Activated CD8-positive, alpha-beta T cell treated with anti-CD3 and anti-CD28 coated beads, Interleukin-2, amount 10 ng/mL, durations not matched to agents 7 days and 5 days (primary cell): ENCODE measurements at regions not wholly inside any gene's neighbourhood (a gene's known extent, or its start where the extent isn't known, plus 50 kb on each side); places are given as distances from the start of the nearest gene placed in this dataset.
"Not testable (repeated sequence)": the region's sequence is repeated elsewhere in the genome, so short reads cannot be mapped to it uniquely, and the experiment has no call there.

Source experiments
- ATAC-seq: fragments of 150-1000 bp; cut with Tn5 transposase; one replicate; pipeline ENCODE4 v1.10.0; 2021; ENCODE audit warnings: moderate library complexity
- CTCF ChIA-PET: fragments of 350-600 bp; sonication (Branson Sonifier 250); formaldehyde crosslinking; loops from one replicate; lab custom pipeline; 2021; ENCODE audit warnings: antibody characterized with exemption; lab: Charles Lee
- POLR2A ChIA-PET: fragments of 350-600 bp; sonication (Branson Sonifier 250); formaldehyde crosslinking; loops from one replicate; lab custom pipeline; 2021; ENCODE audit warnings: antibody characterized with exemption; lab: Charles Lee
- DNase-seq: peaks from one replicate; pipeline ENCODE4 v3.0.0-alpha.2; 2020
- H3K27ac Mint-ChIP-seq: one replicate; pipeline ENCODE4 v1.8.0; 2021; ENCODE audit warnings: mild to moderate bottlenecking, mixed read lengths
- H3K27me3 Mint-ChIP-seq: one replicate; pipeline ENCODE4 v1.8.0; 2021; ENCODE audit warnings: low read depth, mixed read lengths
- H3K36me3 Mint-ChIP-seq: one replicate; pipeline ENCODE4 v1.8.0; 2021; ENCODE audit warnings: low read depth, mixed read lengths
- H3K4me1 Mint-ChIP-seq: one replicate; pipeline ENCODE4 v1.8.0; 2021; ENCODE audit warnings: low read depth, mixed read lengths
- H3K4me3 Mint-ChIP-seq: one replicate; pipeline ENCODE4 v1.8.0; 2021; ENCODE audit warnings: mild to moderate bottlenecking, mixed read lengths
- H3K9me3 Mint-ChIP-seq: one replicate; pipeline ENCODE4 v1.8.0; 2022; ENCODE audit warnings: mixed read lengths; ENCODE audit not compliant: insufficient read depth

DNA sequence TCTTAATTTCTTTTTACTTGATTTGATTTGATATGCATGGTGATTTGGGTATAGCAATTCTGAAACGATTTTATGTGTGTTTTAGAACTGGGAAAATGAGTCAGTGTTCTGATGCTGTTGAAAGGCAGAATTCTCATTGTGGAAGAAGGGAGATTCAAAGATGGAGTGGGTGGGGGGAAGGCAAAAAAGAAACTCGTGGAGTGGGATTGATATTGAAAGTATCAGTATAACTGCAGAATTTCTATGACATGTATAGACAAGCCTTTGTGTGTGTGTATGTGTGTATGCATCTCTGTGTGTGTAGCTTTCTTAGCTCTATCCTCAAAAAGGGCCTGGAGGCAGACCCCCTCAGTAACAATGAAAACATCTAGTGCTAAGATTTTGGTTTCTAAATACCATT, 184.3 kb upstream of the OLIG3 start:
- POLR2A ChIA-PET = no interaction called here
- H3K4me3 Mint-ChIP-seq = no peak overlapping the region
- H3K9me3 Mint-ChIP-seq = no peaks in the 10 kb centered on the region
- peaks cover 34% of the 10 kb centered on the region for H3K4me1 Mint-ChIP-seq
- H3K36me3 Mint-ChIP-seq = peaks cover 9% of the 10 kb centered on the region
- H3K27me3 Mint-ChIP-seq = no peaks in the 10 kb centered on the region
- H3K27ac Mint-ChIP-seq = no peak overlapping the region
- ATAC-seq (no peak), DNase-seq (no peak)
- CTCF ChIA-PET = no interaction called here

DNA sequence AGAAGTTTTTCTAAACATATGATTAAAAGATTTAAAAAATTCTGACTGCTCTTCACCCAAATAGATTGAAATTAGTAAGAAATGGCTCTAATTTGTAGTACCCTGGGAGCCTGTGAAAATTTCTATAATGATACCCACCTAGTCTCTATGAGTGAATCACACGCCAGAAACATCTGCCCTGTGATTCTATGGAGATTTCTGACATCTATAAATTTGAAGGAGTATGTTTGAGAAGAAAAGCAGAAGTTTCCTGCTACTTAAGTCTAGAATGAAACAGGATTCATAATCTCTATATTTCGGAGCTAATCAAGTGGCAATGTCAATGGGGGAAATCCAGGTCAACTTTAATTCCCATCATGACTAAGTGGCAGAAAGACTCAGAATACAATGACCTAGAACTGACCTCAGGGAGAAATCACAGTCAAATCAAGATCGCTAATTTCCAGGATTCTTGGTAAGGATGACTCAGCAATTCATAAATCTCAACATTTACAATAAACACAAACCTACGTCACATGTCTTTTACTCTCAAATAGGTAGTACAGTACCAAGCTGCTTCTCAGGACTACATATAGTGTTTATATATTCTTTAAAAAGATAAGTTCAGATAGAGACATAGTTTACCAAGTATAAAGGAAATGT, 186.2 kb upstream of the TNFAIP3 start:
- no peak overlapping the region for H3K27ac Mint-ChIP-seq
- ChIA-PET CTCF (interaction anchor here (0.9 to 1.9 kb wide), 5 partner anchors 14 to 186 kb away, joined by 3 to 6 read pairs (median 3); partner anchors contain the start of gene TNFAIP3), POLR2A (interaction anchor here (1.7 kb wide), 1 partner anchor 16 kb away, joined by 5 read pairs; no protein-coding TSS in a partner anchor)
- H3K27me3 Mint-ChIP-seq = no peaks in the 10 kb centered on the region
- H3K4me3 Mint-ChIP-seq = no peak overlapping the region
- DNase-seq (no peak), ATAC-seq (no peak)
- H3K4me1 Mint-ChIP-seq = peaks cover 37% of the 10 kb centered on the region
- no peaks in the 10 kb centered on the region for H3K9me3 Mint-ChIP-seq
- H3K36me3 Mint-ChIP-seq = peaks cover 7% of the 10 kb centered on the region

GRCh38 chr6:137681445-137682009, 185.5 kb upstream of the TNFAIP3 start:
- CTCF ChIA-PET = interaction anchor here (0.9 to 1.9 kb wide), 7 partner anchors 14 to 186 kb away, joined by 3 to 6 read pairs (median 3); partner anchors contain the start of gene TNFAIP3
- POLR2A ChIA-PET = interaction anchor here (1.7 kb wide), 1 partner anchor 16 kb away, joined by 5 read pairs; no protein-coding TSS in a partner anchor
- DNase-seq = no peak
- no peak overlapping the region for H3K27ac Mint-ChIP-seq
- H3K9me3 Mint-ChIP-seq = no peaks in the 10 kb centered on the region
- no peak overlapping the region for H3K4me3 Mint-ChIP-seq
- peaks cover 35% of the 10 kb centered on the region for H3K4me1 Mint-ChIP-seq
- no peak for ATAC-seq
- peaks cover 2% of the 10 kb centered on the region for H3K27me3 Mint-ChIP-seq
- H3K36me3 Mint-ChIP-seq = peaks cover 7% of the 10 kb centered on the region

GRCh38 chr6:137682658-137683057, 184.4 kb upstream of the TNFAIP3 start:
- H3K4me3 Mint-ChIP-seq, H3K9me3 Mint-ChIP-seq, H3K27me3 Mint-ChIP-seq, ATAC-seq, POLR2A ChIA-PET, H3K27ac Mint-ChIP-seq, H3K36me3 Mint-ChIP-seq, DNase-seq: not testable (repeated sequence)
- CTCF ChIA-PET = interaction anchor here (1.0 to 1.9 kb wide), 4 partner anchors 13 to 22 kb away, joined by 3 to 6 read pairs (median 4); no protein-coding TSS in a partner anchor
- H3K4me1 Mint-ChIP-seq = peaks cover 24% of the 10 kb centered on the region

- DNase-seq (no peak), ATAC-seq (no peak)
- CTCF ChIA-PET = interaction anchor here (1.0 kb wide), 1 partner anchor 13 kb away, joined by 3 read pairs; no protein-coding TSS in a partner anchor
- Mint-ChIP-seq H3K9me3 (no peaks in the 10 kb centered on the region), H3K4me1 (peaks cover 12% of the 10 kb centered on the region), H3K27me3 (peaks cover 2% of the 10 kb centered on the region), H3K4me3 (no peak overlapping the region), H3K27ac (no peak overlapping the region), H3K36me3 (peaks cover 2% of the 10 kb centered on the region)
- POLR2A ChIA-PET = no interaction called here
Measured at GRCh38 chr6:137683916-137684315, 183.1 kb upstream of the TNFAIP3 start.

DNA sequence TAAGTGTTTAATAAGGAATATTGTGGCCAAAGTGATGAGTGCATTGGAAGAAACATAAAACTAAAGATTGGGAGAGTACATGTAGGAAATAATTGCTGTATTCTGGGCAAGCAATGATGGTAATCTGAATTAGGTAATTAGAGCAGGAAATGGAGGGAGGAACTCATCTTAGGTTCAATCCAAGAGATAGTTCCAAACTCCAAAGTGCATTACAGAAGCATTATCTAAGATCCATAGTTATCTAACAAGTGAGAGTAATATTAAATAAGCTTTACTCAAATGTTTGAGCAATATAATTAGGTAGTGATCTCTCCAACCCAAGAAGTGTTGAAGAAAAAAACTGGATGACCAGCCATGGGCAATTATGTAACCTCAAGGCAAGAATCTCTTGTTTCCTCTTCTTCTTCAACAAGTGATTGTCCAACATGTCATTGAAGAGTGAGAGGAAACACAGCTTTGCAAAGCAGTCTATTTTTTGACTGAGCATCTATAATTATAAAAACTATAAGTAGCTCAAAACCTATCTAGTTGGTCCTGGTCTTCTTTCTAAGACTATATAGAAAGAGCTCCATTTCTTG, 181.2 kb upstream of the TNFAIP3 start:
- H3K9me3 Mint-ChIP-seq = no peaks in the 10 kb centered on the region
- H3K4me3 Mint-ChIP-seq = no peak overlapping the region
- H3K27me3 Mint-ChIP-seq = peaks cover 2% of the 10 kb centered on the region
- CTCF ChIA-PET = interaction anchor here (1.0 to 3.8 kb wide), 8 partner anchors 10 to 321 kb away, joined by 3 to 35 read pairs (median 4); no protein-coding TSS in a partner anchor
- H3K4me1 Mint-ChIP-seq = peaks cover 9% of the 10 kb centered on the region
- POLR2A ChIA-PET = no interaction called here
- H3K27ac Mint-ChIP-seq = no peak overlapping the region
- DNase-seq = no peak
- H3K36me3 Mint-ChIP-seq = no peaks in the 10 kb centered on the region
- ATAC-seq = no peak

GRCh38 chr6:137687818-137688217, 179.2 kb upstream of the TNFAIP3 start:
- peaks cover 7% of the 10 kb centered on the region for H3K4me1 Mint-ChIP-seq
- H3K4me3 Mint-ChIP-seq = no peak overlapping the region
- no peaks in the 10 kb centered on the region for H3K9me3 Mint-ChIP-seq
- no peak for ATAC-seq
- DNase-seq = no peak
- no peak overlapping the region for H3K27ac Mint-ChIP-seq
- no peaks in the 10 kb centered on the region for H3K36me3 Mint-ChIP-seq
- POLR2A ChIA-PET = no interaction called here
- H3K27me3 Mint-ChIP-seq = peaks cover 2% of the 10 kb centered on the region
- CTCF ChIA-PET = interaction anchor here (1.0 to 3.8 kb wide), 5 partner anchors 10 to 258 kb away, joined by 3 to 35 read pairs (median 6); no protein-coding TSS in a partner anchor

DNA sequence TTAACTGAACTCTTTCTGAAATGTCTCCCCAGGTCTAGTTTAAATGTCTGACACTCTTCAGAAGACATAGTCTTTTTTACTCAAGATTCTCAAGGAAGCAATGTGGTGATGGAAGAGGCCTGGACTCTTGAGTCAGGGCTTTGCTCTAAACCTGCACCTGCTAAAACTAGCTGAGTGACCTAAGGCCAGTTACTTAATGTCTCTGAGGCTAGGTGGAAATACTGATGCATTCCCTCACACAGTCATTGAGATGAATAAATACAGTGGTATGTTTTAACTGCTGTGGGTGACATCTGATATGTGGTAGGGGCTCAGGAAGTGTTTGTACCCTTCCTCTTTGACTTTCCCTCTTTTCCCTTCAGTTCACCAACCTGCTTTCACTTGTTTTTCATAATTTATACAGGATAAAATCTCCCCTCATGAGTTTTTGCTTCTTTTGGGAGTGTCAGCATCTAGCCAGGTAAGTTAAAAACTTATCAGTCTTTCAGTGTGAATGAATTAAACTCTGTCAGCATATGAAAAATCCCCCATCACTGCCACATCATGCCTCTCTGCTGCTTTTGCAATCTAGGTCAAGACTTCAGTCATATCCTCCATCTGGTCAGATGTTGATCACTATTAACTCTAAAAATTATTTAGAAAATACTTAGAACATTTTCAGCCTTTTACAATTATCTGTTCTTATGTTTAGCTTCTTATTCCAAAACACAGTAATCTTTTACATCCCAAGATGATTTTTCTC, 178.7 kb upstream of the TNFAIP3 start:
- ATAC-seq = no peak
- Mint-ChIP-seq H3K9me3 (no peaks in the 10 kb centered on the region), H3K27me3 (peaks cover 2% of the 10 kb centered on the region), H3K36me3 (no peaks in the 10 kb centered on the region), H3K4me1 (peaks cover 7% of the 10 kb centered on the region), H3K27ac (no peak overlapping the region), H3K4me3 (no peak overlapping the region)
- DNase-seq = no peak
- ChIA-PET POLR2A (no interaction called here), CTCF (interaction anchor here (0.6 to 3.8 kb wide), 6 partner anchors 10 to 316 kb away, joined by 3 to 35 read pairs (median 6); no protein-coding TSS in a partner anchor)

- POLR2A ChIA-PET = no interaction called here
- ATAC-seq (no peak), DNase-seq (no peak)
- no peak overlapping the region for H3K4me3 Mint-ChIP-seq
- no peak overlapping the region for H3K27ac Mint-ChIP-seq
- no peaks in the 10 kb centered on the region for H3K36me3 Mint-ChIP-seq
- peaks cover 6% of the 10 kb centered on the region for H3K4me1 Mint-ChIP-seq
- peaks cover 2% of the 10 kb centered on the region for H3K27me3 Mint-ChIP-seq
- CTCF ChIA-PET = interaction anchor here (1.5 kb wide), 1 partner anchor 256 kb away, joined by 6 read pairs; no protein-coding TSS in a partner anchor
- no peaks in the 10 kb centered on the region for H3K9me3 Mint-ChIP-seq
Measured at GRCh38 chr6:137689377-137689776, 177.7 kb upstream of the TNFAIP3 start.

DNA sequence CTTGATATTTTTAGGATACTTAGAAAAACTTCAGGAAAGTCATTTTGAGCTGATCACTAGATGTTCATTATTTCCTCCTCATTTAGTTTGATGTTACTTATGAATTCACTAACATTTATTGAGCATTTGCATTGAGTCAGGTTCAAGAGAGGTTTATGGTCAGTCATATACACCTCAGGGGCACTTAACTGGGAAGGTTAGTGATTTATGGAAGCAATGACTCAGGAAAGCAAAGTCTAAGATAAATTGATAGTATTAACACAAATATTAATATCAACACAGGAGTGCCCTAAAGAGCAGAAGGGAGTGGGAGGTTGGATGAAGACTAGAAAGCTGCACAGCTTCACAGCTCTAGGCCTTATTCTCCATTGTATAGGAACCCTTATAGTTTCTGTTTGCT, 177.0 kb upstream of the TNFAIP3 start:
- ChIA-PET CTCF (no interaction called here), POLR2A (no interaction called here)
- Mint-ChIP-seq H3K36me3 (no peaks in the 10 kb centered on the region), H3K4me3 (no peak overlapping the region), H3K27ac (no peak overlapping the region), H3K9me3 (no peaks in the 10 kb centered on the region), H3K4me1 (no peaks in the 10 kb centered on the region), H3K27me3 (peaks cover 2% of the 10 kb centered on the region)
- DNase-seq (no peak), ATAC-seq (no peak)

DNA sequence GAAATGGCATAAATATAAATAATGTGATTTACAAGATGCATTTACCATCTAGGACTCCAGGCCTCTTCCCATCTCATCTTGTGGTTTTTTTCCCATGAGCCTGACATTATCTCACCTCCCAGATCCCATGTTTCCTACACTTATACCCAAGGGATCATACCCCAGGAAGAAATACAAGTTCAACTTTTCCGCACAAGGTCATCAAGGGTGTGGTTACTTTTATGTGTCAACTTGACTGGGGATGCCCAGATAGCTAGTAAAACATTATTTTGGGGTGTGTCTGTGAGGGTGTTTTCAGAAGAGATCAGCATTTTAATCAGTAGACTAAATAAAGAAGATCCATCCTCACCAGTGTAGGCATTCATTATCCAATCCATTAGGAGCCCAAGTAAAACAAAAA, 176.3 kb upstream of the TNFAIP3 start:
- POLR2A ChIA-PET = no interaction called here

More for the DNA sequence above, 176.3 kb upstream of the TNFAIP3 start:
- no peaks in the 10 kb centered on the region for H3K36me3 Mint-ChIP-seq
- CTCF ChIA-PET = interaction anchor here (1.0 to 1.1 kb wide), 3 partner anchors 14 to 316 kb away, joined by 3 to 4 read pairs (median 3); no protein-coding TSS in a partner anchor
- ATAC-seq = no peak
- H3K27ac Mint-ChIP-seq = no peak overlapping the region
- no peak overlapping the region for H3K4me3 Mint-ChIP-seq
- no peaks in the 10 kb centered on the region for H3K9me3 Mint-ChIP-seq
- DNase-seq = no peak
- peaks cover 5% of the 10 kb centered on the region for H3K4me1 Mint-ChIP-seq
- H3K27me3 Mint-ChIP-seq = peaks cover 6% of the 10 kb centered on the region
